Raji (cell line): ENCODE measurements at regions not wholly inside any gene's neighbourhood (a gene's known extent, or its start where the extent isn't known, plus 50 kb on each side); places are given as distances from the start of the nearest gene placed in this dataset.
A peak's percentile ranks its signal among the peaks of the same experiment; 100 is the strongest.

Source experiments
- POLR2A ChIP-seq: IDR thresholded peaks from 2 replicates; pipeline ENCODE4 v1.6.1; 2011; ENCODE audit warnings: low read depth, low read length, control low read depth; ENCODE audit not compliant: insufficient read depth

DNA sequence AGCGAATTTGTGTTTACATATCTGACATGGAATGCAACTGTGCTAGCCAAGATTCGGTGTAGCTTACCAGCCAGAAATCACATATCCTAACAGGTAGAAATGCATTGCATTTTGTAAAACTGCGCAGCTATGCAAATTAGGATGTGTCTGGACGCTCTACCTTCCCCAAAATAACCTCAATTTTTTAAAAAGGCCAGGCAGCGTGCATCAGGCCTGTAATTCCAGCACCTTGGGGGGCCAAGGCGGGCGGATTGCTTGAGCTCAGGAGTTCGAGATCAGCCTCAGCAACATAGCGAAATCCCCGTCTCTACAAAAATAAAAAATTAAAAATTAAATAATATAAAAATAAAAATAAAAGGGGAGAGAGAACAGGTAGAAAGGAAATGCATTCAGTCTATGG lies 305.0 kb downstream of the TYW1 start:
- no peak for TF ChIP-seq POLR2A

- peak; percentile 94 for TF ChIP-seq POLR2A
Observed at GRCh38 chr7:67302113-67303039, 305.7 kb downstream of the TYW1 start.

DNA sequence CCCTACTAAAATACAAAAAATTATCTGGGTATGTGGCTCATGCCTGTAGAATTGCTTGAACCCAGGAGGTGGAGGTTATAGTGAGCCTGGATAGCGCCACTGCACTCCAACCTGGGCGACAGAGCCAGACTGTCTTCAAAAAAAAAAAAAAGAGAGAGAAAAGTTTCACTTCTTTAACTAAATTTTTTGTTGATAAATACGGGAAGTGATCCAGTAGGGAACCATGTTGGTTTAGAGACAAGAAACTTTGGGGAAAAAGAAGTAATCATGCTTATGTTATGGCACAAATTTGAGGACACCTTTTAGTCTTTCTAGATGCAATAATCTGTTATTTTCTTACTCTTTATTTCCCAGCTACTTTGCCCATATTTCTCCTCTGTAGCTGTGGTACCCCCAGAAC lies 309.7 kb downstream of the TYW1 start:
- no peak for TF ChIP-seq POLR2A

- no peak for TF ChIP-seq POLR2A
Observed at GRCh38 chr7:67309764-67310549, 313.3 kb downstream of the TYW1 start.

DNA sequence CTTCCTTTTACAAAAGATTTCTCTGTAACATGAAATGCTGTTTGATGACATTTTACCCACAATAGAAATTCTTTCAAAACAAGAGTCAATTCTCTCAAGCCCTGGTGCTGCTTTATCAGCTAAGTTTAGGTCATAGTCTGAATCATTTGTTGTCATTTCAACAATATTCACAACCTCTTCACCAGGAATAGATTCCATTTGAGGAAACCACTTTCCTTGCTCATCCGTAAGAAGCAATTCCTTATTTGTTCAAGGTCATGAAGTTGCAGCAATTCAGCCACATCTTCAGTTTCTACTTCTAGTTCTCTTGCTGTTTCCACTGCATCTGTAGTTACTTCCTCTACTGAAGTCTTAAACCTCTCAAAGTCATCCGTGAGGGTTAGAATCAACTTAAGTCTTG lies 315.3 kb downstream of the TYW1 start:
- no peak for TF ChIP-seq POLR2A

GRCh38 chr7:67313213-67313612 lies 316.6 kb downstream of the TYW1 start:
- no peak for TF ChIP-seq POLR2A

DNA sequence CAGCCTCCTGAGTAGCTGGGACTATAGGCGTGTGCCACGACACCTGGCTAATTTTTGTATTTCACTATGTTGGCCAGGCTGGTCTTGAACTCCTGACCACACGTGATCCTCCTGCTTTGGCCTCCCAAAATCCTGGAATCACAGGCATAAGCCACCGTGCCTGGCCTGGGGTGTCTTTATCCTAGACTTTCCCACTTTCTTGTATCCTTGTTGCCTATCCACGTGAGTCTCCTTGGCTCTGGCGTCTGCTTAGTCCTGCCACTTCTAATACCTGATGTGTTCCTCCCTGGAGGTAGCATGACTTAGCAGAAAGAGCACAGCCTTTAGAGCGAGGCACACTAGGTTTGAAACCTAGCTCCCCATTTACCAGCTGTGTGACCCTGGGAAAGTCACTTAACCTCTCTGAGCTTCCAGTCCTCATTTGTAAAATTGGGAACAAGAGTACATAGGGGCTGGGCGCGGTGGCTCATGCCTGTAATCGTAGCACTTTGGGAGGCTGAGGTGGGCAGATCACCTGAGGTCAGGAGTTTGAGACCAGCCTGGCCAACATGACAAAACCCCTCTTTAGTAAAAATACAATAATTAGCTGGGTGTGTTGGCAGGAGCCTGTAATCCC lies 344.6 kb downstream of the TYW1 start:
- TF ChIP-seq POLR2A: no peak

- no peak for TF ChIP-seq POLR2A
Observed at GRCh38 chr7:67343114-67343513, 346.5 kb downstream of the TYW1 start.

DNA sequence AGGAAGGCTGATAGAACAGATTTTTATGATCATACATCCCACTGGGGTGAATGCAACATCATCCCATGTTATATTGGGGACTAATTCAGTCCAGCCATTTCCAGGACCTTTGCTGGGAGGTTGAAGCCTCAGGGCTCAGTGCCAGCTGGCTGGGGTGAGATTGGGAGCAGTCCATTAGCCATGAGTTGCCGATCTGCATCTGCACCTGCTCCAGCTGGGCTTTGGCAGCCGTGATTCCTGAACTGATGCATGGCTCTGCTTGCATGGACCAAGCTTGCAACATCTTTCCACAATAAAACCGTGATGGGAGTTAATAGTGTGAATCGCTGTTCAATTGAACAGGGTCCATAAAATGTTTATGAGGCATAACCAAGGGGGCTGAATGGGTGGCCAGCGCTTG lies 346.9 kb downstream of the TYW1 start:
- no peak for TF ChIP-seq POLR2A

GRCh38 chr7:67344481-67345193 lies 348.0 kb downstream of the TYW1 start:
- no peak for TF ChIP-seq POLR2A

- no peak for TF ChIP-seq POLR2A
Observed at GRCh38 chr7:67346126-67346525, 349.5 kb downstream of the TYW1 start.

DNA sequence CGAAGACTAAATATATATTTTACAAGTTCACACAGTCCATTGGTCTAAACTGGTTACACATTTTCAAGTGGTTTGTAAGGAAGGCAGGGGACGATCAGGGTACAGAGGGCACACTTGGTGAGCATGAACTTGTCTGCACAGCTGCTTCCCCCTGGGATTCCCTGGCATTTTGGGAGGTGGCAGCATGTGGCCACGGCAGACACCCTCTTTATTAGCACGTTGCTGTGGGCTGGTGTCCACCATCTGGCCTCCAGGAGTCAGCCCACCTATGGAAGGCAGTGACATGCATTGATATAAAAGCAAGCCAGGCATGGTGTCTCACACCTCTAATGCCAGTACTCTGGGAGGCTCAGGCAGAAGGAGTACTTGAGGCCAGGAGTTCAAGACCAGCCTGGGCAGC lies 350.2 kb downstream of the TYW1 start:
- no peak for TF ChIP-seq POLR2A

DNA sequence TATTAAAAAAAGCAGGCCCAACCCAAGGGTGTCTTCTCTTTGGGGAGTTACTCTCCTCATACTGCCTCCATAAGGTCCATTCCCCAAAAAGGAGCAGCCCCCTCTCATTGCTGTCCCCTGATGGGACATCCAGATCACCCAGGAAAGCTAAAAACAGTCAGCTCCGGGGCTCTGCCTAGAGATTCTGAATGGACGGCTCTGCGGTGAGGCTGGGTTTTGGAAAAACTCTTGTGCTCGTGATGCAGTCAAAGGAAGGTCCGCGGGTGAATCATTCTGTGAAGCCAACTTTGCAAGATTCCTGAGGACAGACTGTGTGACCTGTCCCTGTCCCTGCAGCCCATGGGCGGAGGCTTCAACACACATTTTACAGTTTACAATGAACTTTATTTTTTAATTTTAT lies 351.5 kb downstream of the TYW1 start:
- TF ChIP-seq POLR2A: no peak

DNA sequence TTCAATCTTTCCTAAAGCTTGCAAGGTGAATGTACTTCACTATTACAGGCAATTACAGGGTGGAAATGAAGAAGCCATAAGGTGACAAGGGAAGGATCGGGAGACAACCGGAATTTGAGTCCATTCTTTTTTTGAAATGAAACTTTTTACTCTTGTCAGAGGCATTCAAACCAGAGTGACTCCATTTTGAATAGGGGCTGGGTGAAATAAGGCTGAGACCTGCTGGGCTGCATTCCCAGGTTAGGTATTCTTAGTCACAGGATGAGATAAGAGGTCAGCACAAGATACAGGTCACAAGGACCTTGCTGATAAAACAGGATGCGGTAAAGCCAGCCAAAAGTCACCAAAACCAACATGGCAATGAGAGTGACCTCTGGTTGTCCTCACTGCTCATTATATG lies 363.3 kb downstream of the TYW1 start:
- TF ChIP-seq POLR2A: no peak

DNA sequence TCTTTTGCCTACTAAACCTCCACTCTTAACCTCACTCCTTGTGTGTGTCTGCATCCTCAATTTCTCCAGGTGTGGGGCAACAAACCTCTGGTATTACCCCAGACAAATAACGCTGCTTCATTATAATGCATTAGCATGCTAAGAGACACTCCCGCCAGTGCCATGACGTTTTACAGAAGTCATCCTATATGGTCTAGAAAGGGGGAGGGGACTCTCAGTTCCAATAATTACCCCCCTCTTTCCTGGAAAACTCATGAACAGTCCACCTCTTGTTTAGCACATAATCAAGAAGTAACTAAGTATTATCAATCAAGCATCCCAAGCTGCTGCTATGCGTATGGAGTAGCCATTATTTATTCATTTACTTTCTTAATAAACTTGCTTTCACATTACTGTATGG lies 364.5 kb downstream of the TYW1 start:
- TF ChIP-seq POLR2A: no peak
